GM21390 (cell line): ENCODE measurements at regions not wholly inside any gene's neighbourhood (a gene's known extent, or its start where the extent isn't known, plus 50 kb on each side); places are given as distances from the start of the nearest gene placed in this dataset.

Source experiments
- ATAC-seq: cut with Tn5 transposase; IDR thresholded peaks from one replicate; pipeline ENCODE4 v1.9.1; 2021; ENCODE audit not compliant: unreplicated experiment

DNA sequence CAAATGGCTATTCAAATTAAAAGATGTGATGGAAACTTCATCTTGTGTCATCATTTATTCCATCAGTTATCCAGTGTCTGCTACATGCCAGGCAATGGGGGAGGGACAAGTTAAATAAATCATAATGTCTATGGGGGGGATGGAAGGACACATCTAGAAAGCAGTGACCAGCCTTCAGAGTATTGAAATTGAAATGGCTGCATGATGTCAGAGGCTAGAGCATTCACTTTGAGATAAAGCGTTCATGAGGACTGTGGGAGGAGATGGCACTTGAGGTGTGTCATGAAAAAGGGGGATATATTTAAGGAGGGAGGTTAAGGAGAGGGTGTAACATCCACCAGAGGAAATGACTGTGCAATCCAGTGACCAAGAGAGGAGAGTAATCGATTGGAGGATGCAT lies 50.6 kb downstream of the SLIT2 start:
- no peak for ATAC-seq

- no peak for ATAC-seq
Measured at GRCh38 chr4:20305976-20306375, 54.3 kb downstream of the SLIT2 start.

GRCh38 chr4:20311856-20312255 lies 60.2 kb downstream of the SLIT2 start:
- no peak for ATAC-seq

- peak; percentile 47 for ATAC-seq
Measured at GRCh38 chr4:20313237-20314030, 61.7 kb downstream of the SLIT2 start.

- ATAC-seq: no peak
Measured at GRCh38 chr4:20317424-20317985, 65.8 kb downstream of the SLIT2 start.

DNA sequence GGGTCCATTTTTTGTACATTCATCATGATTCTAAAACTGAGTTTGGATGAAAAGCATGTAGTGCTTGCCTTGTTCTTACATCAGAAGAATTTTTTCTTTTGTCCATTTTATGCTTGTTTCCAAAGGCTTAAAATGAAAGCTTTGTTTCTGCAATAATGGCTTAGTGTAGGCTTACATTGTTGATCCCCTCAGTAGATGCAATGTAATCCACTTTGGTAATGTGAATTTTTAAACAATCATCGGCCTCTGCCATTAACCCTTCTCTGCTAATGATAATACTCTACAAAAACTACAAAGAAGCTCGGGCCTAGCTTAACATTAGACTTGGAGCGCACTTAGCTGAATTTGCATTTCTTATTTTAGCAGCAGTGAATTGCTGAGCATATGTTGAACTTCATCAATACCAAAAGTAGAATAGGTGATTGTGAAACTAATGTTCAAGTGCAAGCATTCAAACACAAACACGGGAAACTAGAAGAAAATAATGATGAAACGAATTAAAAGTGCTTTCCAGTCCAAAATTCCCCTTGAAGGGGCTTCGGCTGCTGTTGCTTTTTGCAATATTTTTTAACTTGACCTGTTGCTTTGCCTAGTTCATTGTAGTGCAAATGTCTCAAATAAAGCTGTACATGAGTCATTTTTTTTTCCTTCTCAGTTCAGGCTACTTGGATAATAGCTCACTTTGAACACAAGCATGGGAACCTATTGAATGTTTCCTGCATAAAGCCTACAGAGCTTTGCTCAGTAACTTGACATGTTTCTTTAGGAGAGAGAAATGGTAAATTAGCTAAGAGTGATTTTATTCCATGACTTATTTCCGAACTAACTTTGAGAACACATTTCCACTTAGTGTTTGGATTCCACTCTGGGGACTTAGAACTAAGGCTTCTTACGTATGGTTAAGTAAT lies 66.5 kb downstream of the SLIT2 start:
- ATAC-seq: no peak

DNA sequence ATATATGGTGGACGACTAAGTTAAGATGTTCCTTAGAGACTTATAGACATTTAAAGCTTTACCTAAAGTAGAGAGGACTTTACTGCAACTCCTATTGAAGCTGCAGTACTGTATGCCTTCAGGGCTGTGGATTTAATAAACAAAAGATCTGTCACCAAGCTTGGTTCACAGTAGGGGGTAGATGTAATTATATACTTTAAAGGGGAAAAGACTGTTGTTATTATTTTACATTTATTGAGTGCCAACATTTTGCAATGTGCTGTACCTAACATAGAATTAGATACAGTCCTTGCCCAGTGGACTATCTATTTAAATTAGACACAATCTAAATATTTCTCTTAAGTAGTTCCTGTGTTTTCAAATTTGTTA lies 67.2 kb downstream of the SLIT2 start:
- ATAC-seq: no peak

- ATAC-seq: no peak
Measured at GRCh38 chr4:20319825-20320612, 68.3 kb downstream of the SLIT2 start.

GRCh38 chr4:20323991-20324390 lies 72.3 kb downstream of the SLIT2 start:
- ATAC-seq: no peak

DNA sequence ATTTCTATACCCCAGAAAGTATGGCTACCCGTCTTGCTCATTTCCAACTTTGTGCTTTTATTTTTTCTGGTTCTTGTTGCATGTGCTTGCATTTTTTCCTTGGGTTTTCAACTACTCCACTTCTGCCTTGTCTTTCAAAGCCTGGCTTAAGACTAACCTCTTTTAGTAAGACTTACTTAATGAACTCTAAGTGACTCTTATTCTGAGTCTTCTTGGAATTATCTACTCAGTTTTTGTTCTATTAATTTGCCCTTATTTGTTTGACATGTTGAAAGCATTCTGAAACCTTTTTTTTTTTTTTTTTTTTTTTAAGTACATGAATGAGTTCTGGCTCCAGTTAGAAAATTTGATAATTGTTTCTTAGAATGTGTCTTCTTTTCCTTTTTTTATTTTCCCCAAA lies 74.8 kb downstream of the SLIT2 start:
- no peak for ATAC-seq

DNA sequence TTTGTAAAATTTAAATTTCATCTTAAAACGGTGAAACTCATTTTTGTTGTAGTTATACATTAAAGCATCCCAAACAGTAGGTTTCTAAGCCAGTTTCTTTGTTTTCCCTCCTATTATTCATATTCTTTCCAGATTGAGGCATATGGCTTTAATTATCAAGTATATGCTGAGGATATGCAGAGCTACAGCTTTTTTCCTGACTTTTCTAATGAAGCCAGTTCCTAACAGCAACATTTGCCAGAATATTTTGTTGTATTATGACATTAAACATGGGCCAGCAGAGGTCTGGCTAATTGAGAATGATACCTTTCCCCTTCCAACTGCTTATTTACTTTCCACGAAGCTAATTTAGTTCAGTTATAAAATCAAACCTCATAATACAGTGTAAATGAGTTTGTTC lies 75.3 kb downstream of the SLIT2 start:
- no peak for ATAC-seq

- ATAC-seq: no peak
Measured at GRCh38 chr4:20327808-20328207, 76.1 kb downstream of the SLIT2 start.

DNA sequence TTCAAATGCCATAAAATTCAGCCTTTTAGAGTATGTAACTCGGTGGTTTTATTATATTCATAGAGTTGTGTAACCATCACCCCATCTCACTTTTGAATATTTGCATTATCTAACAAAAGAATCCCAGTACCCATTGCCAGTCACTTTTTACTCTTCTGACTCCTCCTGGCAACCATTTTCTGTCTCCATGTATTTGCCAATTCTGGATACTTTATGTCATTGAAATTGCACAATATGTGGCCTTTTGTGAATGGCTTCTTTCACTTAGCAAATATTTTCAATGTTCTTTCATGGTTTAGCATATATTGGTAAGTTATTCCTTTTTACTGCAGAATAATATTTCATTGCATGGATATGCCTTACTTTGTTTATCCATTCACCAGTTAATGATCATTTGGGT lies 79.9 kb downstream of the SLIT2 start:
- no peak for ATAC-seq

DNA sequence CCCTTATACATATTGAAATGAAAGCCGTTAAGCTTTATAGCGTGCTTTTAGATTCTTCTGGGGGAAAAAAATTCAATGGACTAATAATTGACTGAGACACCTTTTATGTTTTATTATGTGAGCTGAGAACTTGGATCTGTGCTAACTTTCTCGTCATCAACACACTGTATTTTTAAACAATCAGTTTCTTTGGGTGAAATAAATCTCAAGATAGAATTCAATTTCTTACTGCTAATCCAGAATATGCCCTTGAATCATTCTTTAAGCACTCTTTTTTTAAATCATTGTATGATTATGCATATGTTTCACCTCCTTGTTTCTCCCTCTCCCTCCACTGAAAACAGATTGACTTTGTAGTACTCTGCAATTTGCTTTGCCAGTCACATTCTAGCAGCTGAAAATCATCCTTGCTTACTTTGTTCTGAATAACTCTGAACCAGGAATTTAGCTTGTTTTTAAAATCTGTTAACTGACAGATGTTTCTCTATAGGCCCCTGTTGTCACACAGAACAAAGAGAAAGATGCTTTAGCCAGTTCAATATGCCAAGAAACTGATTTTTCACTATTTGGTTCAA lies 81.5 kb downstream of the SLIT2 start:
- ATAC-seq: no peak

- ATAC-seq: no peak
Measured at GRCh38 chr4:20337261-20337664, 85.6 kb downstream of the SLIT2 start.

DNA sequence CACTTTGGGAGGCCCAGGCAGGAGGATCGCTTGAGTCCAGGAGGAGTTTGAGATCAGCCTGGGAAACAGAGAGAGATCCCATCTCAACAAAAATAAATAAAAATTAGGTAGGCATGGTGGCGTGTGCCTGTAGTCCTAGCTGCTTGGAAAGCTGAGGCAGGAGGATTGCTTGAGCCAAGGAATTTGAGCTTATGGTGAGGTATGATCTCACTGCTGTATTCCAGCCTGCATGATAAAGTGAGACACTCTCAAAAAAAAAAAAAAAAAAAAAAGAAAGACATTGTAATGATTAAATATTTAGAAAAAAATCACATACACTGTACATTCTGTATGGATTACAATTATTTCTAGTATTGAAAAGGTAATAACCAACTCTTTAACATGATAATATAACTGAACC lies 87.1 kb downstream of the SLIT2 start:
- no peak for ATAC-seq

GRCh38 chr4:20341134-20341738 lies 89.5 kb downstream of the SLIT2 start:
- no peak for ATAC-seq

DNA sequence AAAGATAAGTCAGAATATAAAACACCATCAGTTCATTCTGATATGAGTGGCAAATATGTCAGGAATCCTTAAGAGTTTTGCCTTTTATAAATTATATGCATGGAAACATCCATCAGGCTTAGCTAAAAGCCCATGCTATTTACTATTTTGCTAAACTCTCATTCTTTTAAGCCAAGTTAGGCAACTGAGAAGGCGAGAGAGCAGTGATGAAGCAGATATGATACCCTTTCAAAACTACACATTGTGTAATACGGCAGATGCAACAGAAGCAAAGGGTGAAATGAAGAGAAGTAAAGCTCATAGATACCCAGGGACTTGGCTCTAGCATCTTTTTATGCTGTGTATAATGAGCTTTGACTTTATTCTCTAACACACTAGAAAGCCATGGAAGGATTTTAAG lies 95.8 kb downstream of the SLIT2 start:
- ATAC-seq: no peak

GRCh38 chr4:20348411-20348810 lies 96.7 kb downstream of the SLIT2 start:
- no peak for ATAC-seq
